Transverse colon (tissue), 3 donors: ENCODE measurements at regions not wholly inside any gene's neighbourhood (a gene's known extent, or its start where the extent isn't known, plus 50 kb on each side); places are given as distances from the start of the nearest gene placed in this dataset.

Experiments used
- EP300 ChIP-seq: sonication (generic); formaldehyde crosslinking; IDR thresholded peaks from one replicate; pipeline ENCODE4 v1.6.1; 2017; ENCODE audit warnings: antibody characterized with exemption, low read depth
- POLR2A ChIP-seq: fragments of 450-650 bp; IDR thresholded peaks from one replicate; pipeline ENCODE4 v1.6.1; 2016; ENCODE audit warnings: antibody characterized with exemption, mild to moderate bottlenecking, moderate library complexity
- TF ChIP-seq, protein P1 (sequence below), 5 experiments: fragments of 200-600 bp in 3 of 5; fragments of 450-650 bp in 2 of 5; sonication (generic) in 3 of 5; IDR thresholded peaks; 1 replicate in 2 of 5; 2 replicates in 3 of 5; pipeline ENCODE4 v1.5.1; 2016 to 2017; ENCODE audit warnings: antibody characterized with exemption in 5 of 5, inconsistent platforms in 3 of 5, mild to moderate bottlenecking in 2 of 5, moderate library complexity in 1 of 5

DNA sequence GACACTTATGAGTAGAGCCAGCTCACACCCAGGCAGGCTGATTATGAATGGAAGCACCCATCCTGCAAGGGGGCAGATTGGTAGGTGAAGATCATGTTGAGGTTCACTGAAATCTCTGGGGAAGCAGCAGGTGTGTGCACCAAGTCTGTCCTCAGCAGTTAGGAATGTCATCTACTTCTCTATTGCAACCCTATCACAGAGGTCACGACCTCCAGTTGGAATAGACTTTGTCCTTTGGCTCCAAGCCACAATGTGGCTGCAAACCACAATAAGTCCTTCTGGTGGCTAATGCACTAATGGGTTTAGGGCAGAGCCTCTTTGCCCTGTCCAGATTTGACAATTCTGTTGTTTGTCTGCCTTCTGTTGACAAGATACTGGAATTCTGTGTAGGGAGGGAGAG lies 1056.7 kb downstream of the PCDH19 start:
- TF ChIP-seq, protein P1, sequence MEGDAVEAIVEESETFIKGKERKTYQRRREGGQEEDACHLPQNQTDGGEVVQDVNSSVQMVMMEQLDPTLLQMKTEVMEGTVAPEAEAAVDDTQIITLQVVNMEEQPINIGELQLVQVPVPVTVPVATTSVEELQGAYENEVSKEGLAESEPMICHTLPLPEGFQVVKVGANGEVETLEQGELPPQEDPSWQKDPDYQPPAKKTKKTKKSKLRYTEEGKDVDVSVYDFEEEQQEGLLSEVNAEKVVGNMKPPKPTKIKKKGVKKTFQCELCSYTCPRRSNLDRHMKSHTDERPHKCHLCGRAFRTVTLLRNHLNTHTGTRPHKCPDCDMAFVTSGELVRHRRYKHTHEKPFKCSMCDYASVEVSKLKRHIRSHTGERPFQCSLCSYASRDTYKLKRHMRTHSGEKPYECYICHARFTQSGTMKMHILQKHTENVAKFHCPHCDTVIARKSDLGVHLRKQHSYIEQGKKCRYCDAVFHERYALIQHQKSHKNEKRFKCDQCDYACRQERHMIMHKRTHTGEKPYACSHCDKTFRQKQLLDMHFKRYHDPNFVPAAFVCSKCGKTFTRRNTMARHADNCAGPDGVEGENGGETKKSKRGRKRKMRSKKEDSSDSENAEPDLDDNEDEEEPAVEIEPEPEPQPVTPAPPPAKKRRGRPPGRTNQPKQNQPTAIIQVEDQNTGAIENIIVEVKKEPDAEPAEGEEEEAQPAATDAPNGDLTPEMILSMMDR (IDR thresholded peaks at IDR 0.05), result no peak
- TF ChIP-seq POLR2A, result no peak
- no peak for TF ChIP-seq EP300
